NAMALWA (cell line): ENCODE measurements at regions not wholly inside any gene's neighbourhood (a gene's known extent, or its start where the extent isn't known, plus 50 kb on each side); places are given as distances from the start of the nearest gene placed in this dataset.
"Not testable (repeated sequence)": the region's sequence is repeated elsewhere in the genome, so short reads cannot be mapped to it uniquely, and the experiment has no call there.

Experiments
- DNase-seq: peaks from one replicate; pipeline ENCODE4 v3.0.0-alpha.2; 2015; ENCODE audit warnings: low spot score

DNA sequence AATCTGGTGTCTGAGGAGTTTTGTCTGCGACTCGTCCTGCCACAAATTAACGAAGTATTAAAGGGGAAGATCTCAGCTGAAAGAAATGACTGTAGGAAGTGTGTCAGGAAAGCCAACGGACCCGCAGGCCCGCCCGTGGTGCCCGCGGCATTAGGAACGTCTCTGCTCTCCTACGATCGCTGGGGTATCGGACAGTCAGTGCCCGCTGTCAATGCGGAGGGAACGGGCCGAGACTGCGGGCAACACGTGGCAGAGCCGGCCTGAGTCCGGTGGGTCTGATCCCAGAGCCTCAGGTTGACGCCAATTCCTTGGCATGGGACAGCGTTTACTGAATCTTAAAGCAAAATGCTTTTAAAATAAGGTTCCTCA lies 128.7 kb downstream of the KBTBD2 start:
- no peak for DNase-seq

DNA sequence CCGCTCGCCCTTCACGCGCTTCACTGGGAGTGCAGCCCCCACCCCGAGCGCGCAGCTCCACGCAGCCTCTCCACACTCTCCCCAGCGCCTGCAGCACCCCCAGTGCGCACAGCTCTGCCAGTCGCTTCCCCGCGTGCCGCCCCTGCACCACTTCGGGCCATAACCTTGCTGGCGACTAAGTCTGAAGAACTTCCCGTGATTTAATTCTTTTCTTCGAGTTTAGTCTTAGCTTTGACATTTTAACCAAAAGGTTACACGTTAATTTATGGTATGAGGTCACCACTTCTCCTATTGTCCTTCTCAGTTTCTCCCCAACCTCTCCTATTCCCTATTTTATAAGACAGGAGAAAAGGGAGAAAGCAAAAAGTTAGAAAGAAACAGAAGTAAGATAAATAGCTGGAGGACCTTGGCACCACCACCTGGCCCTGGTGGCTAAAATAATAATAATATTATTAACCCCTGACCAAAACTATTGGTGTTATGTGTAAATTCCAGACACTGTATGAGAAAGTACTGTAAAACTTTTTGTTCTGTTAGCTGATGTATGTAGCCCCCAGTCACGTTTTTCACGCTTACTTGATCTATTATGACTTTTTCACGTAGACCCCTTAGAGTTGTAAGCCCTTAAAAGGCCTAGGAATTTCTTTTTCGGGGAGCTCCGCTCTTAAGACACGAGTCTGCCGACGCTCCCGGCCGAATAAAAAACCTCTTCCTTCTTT lies 129.2 kb downstream of the KBTBD2 start:
- DNase-seq = not testable (repeated sequence)

DNA sequence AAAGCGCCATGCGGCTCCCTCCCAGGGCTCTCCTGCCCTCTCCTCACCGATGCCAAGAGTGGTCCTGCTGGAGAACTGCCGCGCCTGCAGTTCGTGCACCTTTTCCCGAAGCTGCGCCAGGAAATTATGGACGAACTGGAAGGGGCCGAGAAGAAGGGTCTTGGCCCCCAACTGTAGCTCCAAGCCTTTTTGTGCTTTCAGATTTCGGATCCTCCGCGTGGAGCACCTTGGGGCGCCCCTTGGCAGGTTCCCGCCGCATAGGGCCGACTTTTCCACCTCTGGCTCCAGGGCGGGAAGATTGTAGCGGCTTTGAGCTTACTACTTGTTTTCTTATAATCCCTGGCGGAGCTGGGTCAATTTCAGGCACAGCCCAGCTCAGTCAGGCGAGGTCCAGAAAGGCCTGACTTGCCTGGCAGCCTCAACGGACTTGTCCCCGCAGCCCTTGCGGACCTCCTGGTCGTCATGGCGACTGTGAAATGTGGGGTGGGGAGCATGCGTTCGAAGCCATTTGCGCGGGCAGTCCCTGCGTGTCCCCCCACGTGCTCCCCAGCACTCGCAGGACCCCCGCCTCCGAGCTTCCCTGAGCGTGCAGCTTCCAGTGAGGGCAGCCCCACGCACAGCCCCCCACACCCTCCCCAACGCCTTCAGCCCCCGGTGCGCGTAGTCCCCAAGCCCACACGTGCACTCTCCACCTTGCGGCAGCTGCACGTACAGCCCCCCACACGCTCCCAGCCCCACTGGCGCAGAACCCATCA lies 129.9 kb downstream of the KBTBD2 start:
- no peak for DNase-seq

GRCh38 chr7:32760755-32761154 lies 130.8 kb downstream of the KBTBD2 start:
- DNase-seq = not testable (repeated sequence)

DNA sequence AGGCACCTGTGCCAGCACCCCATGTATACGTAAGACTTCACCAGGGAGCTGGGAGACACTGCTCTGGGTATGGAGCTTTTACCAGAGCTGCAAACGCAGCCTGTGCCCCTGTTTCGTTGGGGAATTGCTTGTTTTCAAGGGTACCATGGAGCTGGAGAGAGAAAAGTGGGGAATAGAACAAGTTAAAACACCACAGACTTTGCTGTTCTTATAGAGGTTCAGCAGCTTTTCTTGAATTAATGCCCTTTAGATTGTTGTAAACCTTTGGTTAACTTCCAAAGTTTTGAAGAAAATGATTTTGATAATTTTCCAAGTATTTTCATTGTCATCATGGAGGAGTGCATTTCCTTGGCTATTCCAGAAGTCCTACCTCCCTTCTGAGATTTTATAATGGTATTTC lies 131.7 kb downstream of the KBTBD2 start:
- not testable (repeated sequence) for DNase-seq

GRCh38 chr7:32753872-32754271 lies 137.7 kb downstream of the KBTBD2 start:
- DNase-seq = not testable (repeated sequence)

DNA sequence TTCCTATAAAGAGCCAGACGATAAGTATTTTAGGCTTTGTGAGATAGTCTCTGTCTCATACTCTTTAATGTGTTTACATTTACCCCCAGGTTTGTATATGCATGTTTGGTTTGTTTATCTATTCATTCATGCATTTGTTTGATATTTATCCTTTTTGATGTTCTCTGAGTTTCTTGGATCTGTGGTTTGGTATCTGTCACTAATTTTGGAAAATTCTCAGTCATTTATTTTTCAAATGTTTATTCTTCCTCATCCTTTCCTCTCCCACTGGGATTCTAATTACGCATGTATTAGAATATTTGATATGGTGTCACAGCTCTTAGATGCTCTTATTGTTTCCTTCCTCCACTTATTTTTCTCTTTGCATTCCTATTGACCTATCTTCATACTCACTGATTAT lies 143.2 kb downstream of the KBTBD2 start:
- DNase-seq = not testable (repeated sequence)

DNA sequence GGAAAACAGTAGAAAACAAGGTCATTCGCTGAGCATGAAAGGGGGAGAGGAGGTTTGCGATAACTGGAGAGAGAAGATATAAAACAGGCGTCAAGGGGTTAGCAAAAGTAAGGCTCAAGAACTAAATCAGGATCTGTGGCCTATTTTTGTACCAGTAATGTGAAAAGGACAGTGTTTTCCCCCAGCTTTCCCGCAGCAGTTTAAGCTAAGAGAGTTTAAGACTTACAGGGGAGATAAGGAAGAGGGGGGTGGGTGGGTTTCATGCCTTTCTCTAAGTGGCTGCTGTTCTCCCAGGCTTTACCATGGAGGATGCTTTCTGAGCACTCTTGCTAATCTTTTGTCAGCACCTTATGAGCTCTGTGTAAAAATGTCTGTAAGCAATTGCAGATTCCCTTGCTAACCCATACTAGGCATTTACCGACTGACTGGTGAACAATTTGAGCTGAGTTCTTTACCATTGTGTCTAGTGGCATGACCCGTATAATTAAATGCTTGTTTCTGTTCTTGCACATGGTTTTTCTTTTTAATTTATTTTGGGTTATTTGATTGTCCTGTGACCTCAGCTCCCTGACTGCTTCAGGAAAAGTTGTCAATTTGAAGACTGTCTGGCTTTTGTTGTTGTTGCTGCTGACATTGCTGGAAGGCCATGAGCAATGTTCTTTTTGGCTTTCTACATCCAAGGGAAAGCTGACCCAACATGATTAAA lies 144.0 kb downstream of the KBTBD2 start:
- DNase-seq = not testable (repeated sequence)

- DNase-seq = not testable (repeated sequence)
Observed at GRCh38 chr7:32741853-32742476, 149.6 kb downstream of the KBTBD2 start.

- not testable (repeated sequence) for DNase-seq
Observed at GRCh38 chr7:32739749-32740148, 151.8 kb downstream of the KBTBD2 start.

DNA sequence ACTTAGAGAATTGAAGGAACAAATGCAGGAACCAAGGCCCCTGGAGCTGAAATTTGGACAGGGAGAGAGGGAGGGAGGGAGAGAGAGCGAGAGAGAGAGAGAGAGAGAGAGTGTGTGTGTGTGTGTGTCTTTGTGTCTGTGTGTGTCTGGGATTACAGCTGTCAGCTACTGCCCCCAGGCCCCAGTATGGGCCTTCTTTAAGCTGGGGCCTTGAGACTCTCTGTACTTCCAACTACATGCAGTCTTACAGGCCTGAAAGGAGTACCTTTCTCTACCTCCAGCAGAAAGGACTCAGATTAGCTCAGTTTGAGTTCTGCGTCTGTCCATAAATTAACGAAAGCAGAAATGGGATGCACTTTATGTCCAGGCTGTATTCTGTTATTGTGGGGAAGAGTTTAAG lies 153.2 kb downstream of the KBTBD2 start:
- not testable (repeated sequence) for DNase-seq

DNA sequence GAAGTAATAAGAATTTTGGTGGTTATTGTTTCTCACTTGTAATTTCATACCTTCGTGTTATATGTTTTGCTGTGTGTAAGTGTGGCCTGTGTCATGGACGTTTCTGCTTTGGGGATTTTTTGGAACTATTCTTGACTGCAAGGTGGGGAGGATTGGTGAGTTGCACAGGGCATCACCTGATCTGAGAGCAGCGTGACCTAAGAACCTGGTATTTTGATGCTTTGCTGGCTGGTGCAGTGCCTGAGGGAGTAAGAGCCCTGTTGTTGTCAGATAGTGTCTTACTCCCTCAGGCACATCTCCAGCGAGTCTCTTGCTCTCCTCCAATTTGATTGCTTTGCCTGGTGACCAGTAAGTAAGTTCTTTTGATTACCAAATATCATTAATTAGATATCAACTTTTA lies 158.8 kb downstream of the KBTBD2 start:
- not testable (repeated sequence) for DNase-seq

DNA sequence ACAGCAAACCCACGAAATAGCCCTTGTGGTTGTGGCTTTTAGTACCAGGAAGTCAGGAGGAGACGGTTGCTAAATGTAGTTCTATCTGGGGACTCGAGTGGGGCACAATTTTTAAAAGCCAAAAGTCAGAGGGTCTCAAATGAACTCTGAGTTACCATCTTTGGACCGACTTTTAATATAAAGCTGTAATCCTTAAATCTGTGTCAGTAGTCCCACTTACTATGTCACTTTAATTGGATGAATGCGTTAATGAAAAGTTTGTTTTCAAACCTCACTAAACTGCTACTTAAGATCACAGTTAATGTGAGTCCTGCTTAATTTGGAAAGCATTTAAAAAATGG lies 162.3 kb downstream of the KBTBD2 start:
- DNase-seq = not testable (repeated sequence)

- DNase-seq = not testable (repeated sequence)
Observed at GRCh38 chr7:32728412-32729334, 162.9 kb downstream of the KBTBD2 start.

- DNase-seq = not testable (repeated sequence)
Observed at GRCh38 chr7:32727483-32728411, 163.8 kb downstream of the KBTBD2 start.

GRCh38 chr7:32722837-32723236 lies 168.7 kb downstream of the KBTBD2 start:
- DNase-seq = not testable (repeated sequence)

- DNase-seq = no peak
Observed at GRCh38 chr7:32694182-32694581, 197.4 kb downstream of the KBTBD2 start.

- DNase-seq = peak; percentile 70
Observed at GRCh38 chr7:32691965-32692815, 196.9 kb downstream of the AVL9 start.

DNA sequence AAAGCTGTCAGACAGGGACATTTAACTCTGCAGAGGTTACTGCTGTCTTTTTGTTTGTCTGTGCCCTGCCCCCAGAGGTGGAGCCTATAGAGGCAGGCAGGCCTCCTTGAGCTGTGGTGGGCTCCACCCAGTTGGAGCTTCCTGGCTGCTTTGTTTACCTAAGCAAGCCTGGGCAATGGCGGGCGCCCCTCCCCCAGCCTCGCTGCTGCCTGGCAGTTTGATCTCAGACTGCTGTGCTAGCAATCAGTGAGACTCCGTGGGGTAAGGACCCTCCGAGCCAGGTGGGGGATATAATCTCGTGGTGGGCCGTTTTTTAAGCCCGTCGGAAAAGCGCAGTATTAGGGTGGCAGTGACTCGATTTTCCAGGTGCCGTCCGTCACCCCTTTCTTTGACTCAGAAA lies 192.8 kb downstream of the AVL9 start:
- DNase-seq = not testable (repeated sequence)
